ENCODE measurements at regions not wholly inside any gene's neighbourhood (a gene's known extent, or its start where the extent isn't known, plus 50 kb on each side); places are given as distances from the start of the nearest gene placed in this dataset.

DNA sequence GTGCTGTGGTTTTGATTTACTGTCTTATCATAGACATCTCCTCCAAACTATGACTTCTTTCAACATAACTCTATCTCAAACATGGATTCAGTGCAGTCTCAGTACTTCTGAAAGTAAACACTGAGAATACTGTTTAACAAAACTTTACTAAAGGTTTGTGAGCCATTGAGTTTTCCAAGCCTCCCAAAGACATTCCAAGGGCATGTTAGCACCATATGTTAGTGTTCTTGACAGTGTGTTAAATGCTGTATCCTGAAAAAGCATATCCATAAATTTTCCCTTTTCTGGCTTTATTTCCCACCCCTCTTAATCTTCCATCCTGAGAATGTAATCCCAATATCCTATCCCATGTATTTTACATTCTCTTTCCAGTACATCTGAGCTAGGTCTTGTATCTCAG lies 446.8 kb upstream of the CXADR start:
- no peak for DNase-seq (ENCODE audit: low read depth)
- no peak overlapping the region for H3K4me3 ChIP-seq (replicated peaks; ENCODE audit: low read depth, low read length)
- TF ChIP-seq, protein P1, sequence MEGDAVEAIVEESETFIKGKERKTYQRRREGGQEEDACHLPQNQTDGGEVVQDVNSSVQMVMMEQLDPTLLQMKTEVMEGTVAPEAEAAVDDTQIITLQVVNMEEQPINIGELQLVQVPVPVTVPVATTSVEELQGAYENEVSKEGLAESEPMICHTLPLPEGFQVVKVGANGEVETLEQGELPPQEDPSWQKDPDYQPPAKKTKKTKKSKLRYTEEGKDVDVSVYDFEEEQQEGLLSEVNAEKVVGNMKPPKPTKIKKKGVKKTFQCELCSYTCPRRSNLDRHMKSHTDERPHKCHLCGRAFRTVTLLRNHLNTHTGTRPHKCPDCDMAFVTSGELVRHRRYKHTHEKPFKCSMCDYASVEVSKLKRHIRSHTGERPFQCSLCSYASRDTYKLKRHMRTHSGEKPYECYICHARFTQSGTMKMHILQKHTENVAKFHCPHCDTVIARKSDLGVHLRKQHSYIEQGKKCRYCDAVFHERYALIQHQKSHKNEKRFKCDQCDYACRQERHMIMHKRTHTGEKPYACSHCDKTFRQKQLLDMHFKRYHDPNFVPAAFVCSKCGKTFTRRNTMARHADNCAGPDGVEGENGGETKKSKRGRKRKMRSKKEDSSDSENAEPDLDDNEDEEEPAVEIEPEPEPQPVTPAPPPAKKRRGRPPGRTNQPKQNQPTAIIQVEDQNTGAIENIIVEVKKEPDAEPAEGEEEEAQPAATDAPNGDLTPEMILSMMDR (IDR thresholded peaks at IDR 0.05; ENCODE audit: low read length, missing control alignments), result no peak

DNA sequence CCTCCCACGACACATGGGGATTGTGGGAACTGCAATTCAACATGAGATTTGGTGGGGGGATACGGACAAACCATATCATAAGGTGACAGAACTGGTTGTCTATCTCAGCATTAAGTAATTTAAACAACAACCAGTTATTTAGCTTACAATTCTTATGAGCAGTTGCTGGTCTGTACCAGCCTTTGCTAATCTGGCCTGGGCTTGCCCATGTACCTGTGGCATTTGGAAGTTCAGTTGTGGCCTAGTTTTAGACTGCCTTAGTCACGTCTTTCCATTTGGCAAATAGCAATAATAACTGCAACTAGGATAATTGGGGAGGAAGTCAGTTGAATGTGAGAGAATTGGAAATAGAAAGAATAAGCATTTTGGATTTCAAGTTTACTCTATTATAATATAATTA lies 441.8 kb upstream of the CXADR start:
- TF ChIP-seq, protein P1 (IDR thresholded peaks at IDR 0.05; ENCODE audit: low read length, missing control alignments), result no peak
- no peak for DNase-seq (ENCODE audit: low read depth)
- H3K4me3 ChIP-seq (replicated peaks; ENCODE audit: low read depth, low read length), result no peak overlapping the region

DNA sequence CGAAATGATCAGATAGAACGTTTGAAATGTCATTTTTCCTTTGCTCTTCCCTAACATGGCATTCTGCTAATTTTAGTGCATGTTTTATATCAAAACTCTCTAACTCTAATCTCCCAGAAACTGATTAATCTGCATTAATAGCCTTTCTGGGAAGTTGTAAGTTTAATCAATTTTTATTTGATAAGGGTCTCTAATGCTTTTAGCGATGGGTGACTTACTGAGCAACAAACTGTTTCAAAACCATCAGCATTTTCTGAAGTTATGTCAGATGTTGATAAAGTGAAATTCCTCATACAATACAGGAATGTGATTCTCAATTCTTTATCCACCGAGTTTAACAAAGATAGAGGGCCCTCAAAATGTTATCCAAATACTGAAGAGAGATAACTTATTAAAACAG lies 431.6 kb upstream of the CXADR start:
- TF ChIP-seq, protein P1 (IDR thresholded peaks at IDR 0.05; ENCODE audit: low read length, missing control alignments), result no peak
- DNase-seq (ENCODE audit: low read depth), result no peak
- H3K4me3 ChIP-seq (replicated peaks; ENCODE audit: low read depth, low read length), result no peak overlapping the region

DNA sequence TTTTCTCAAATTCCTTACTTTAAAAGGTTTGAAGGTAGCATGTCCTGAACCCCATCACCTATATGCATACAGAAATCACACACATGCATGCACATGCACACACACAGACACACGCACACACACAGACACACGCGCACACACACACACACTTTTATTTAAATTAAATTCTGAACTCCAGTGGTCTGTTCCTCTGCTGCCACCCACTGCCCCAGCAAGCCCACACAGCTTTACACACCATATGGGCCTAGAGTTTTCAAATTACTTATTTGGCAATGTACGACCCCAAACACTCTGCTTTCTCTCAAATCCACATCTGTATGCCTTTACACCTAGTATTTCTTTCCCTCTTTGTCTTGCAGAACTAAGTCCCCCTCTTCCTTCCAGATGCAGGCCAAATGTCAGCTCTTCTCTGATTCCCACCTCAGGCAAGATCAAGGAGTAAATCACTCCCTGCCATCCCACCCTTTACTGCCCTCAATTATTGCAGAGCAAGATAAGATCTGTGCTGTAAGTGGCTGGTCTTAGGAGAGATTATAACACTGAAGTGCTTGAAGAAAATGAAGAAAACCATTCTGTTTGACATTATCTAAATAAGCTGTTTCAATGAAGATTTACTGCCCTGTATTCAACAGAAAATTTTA lies 429.9 kb upstream of the CXADR start:
- no peak overlapping the region for H3K4me3 ChIP-seq (replicated peaks; ENCODE audit: low read depth, low read length)
- no peak for DNase-seq (ENCODE audit: low read depth)
- TF ChIP-seq, protein P1 (IDR thresholded peaks at IDR 0.05; ENCODE audit: low read length, missing control alignments), result no peak

DNA sequence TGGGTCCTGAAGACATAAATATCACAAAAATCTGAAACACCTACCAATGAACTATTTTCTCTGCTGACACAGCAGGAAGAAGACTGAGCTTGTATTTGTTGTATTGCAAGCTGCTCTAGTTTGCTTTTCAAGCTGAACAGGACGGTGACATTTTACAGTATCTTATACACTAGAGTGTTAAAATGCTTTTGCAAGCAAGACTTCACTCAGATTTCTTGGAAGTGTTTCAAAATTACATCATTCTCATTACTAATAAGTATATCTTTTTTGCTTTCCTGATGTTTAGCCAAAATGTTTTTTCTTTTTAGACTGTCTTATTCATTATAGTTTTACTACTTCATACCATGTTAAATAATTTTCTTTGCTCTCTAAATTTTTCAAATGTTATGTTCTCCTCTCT lies 427.1 kb upstream of the CXADR start:
- H3K4me3 ChIP-seq (replicated peaks; ENCODE audit: low read depth, low read length), result no peak overlapping the region
- DNase-seq (ENCODE audit: low read depth), result no peak
- TF ChIP-seq, protein P1 (IDR thresholded peaks at IDR 0.05; ENCODE audit: low read length, missing control alignments), result no peak

DNA sequence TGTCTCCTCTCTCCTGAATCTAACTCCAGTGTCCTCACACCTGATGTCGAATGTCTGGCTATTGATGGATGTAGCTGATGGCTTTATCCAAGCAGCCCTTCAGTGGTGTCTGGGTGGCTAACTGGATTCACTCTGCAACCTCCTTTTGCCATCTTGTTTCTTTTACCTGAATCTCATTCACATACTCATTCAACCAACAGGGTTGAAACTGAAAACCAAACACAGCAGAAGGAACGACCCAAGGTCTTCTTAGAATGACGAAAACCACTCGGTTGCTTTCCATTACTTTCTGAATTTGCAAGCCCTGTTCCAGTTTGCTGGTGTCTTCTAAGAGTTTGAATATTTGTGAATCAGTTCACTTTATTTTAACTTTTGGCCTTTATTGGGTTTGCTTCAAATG lies 424.3 kb upstream of the CXADR start:
- no peak for DNase-seq (ENCODE audit: low read depth)
- H3K4me3 ChIP-seq (replicated peaks; ENCODE audit: low read depth, low read length), result no peak overlapping the region
- TF ChIP-seq, protein P1 (IDR thresholded peaks at IDR 0.05; ENCODE audit: low read length, missing control alignments), result no peak

DNA sequence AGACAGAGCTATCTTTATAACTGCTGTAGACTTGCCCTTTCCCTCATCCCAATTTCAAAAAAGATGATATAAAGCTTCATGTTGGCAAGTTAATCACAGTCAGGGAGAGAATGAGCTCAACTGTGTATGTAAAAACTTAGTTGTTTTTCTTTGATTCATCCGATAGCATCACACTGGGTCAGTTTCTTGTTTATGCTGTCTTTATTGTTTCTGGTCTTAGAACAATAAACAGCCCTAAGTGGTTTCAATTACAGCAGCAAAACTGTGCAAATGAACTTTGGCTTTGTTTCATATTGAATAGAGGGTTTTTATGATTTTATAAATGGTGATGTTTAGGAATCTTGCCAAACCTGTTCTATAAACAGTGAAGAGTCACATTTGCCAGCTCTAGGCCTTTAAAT lies 423.8 kb upstream of the CXADR start:
- TF ChIP-seq, protein P1 (IDR thresholded peaks at IDR 0.05; ENCODE audit: low read length, missing control alignments), result no peak

More for the DNA sequence above, 423.8 kb upstream of the CXADR start:
- no peak overlapping the region for H3K4me3 ChIP-seq (replicated peaks; ENCODE audit: low read depth, low read length)
- no peak for DNase-seq (ENCODE audit: low read depth)

Data from fibroblast of pulmonary artery (primary cell).